ENCODE measurements at regions not wholly inside any gene's neighbourhood (a gene's known extent, or its start where the extent isn't known, plus 50 kb on each side); places are given as distances from the start of the nearest gene placed in this dataset.

- no peak overlapping the region for H3K27ac Mint-ChIP-seq
These were observed 144.7 kb upstream of the CREB1 start for GRCh38 chr2:207385076-207385475.

GRCh38 chr2:207385903-207386302, 143.9 kb upstream of the CREB1 start:
- H3K36me3 ChIP-seq (ENCODE audit: control insufficient read depth, insufficient read depth, low read length) = no peaks in the 10 kb centered on the region
- no peak overlapping the region for H3K27ac ChIP-seq (ENCODE audit: low read length)
- Mint-ChIP-seq H3K27ac (no peak overlapping the region), H3K4me3 (no peak overlapping the region), H3K27me3 (ENCODE audit: low read depth in 2 of 2) (peaks cover 0 to 9% of the 10 kb centered on the region in 2 donors), H3K36me3 (peaks cover 9% of the 10 kb centered on the region), H3K4me1 (no peaks in the 10 kb centered on the region), H3K9me3 (peaks cover 2 to 4% of the 10 kb centered on the region in 2 donors)
- H3K27me3 ChIP-seq (ENCODE audit: control insufficient read depth, insufficient read depth, low read length) = no peaks in the 10 kb centered on the region
- no peak for DNase-seq
- no peaks in the 10 kb centered on the region for H3K9me3 ChIP-seq (ENCODE audit: control insufficient read depth, insufficient read depth, low read length)
- intact Hi-C loops (cut with micrococcal nuclease) = no loop called here
- no peak for ATAC-seq
- WGBS (ENCODE audit: insufficient coverage) = 86% methylated on average over 1 of the region's 1 CpG
- H3K4me1 ChIP-seq (ENCODE audit: control insufficient read depth, insufficient read depth, low read length) = no peaks in the 10 kb centered on the region
- H3K4me3 ChIP-seq (ENCODE audit: low read length) = no peak overlapping the region
- no peak for TF ChIP-seq CTCF (IDR thresholded peaks at IDR 0.05)

More at GRCh38 chr2:207385076-207385475, 144.7 kb upstream of the CREB1 start:
- DNase-seq (no peak), ATAC-seq (no peak)
- no peaks in the 10 kb centered on the region for H3K4me1 Mint-ChIP-seq
- no peak overlapping the region for H3K4me3 Mint-ChIP-seq
- Histone ChIP-seq H3K9me3 (ENCODE audit: control insufficient read depth, insufficient read depth, low read length) (no peaks in the 10 kb centered on the region), H3K4me3 (ENCODE audit: low read length) (no peak overlapping the region), H3K36me3 (ENCODE audit: control insufficient read depth, insufficient read depth, low read length) (no peaks in the 10 kb centered on the region), H3K27me3 (ENCODE audit: control insufficient read depth, insufficient read depth, low read length) (no peaks in the 10 kb centered on the region), H3K4me1 (ENCODE audit: control insufficient read depth, insufficient read depth, low read length) (no peaks in the 10 kb centered on the region), H3K27ac (ENCODE audit: low read length) (no peak overlapping the region)
- peaks cover 0 to 9% of the 10 kb centered on the region in 2 donors for H3K27me3 Mint-ChIP-seq (ENCODE audit: low read depth in 2 of 2)
- WGBS (ENCODE audit: insufficient coverage) = no CpG with 5 or more reads among the region's 1 CpG
- no peak for TF ChIP-seq CTCF (IDR thresholded peaks at IDR 0.05)
- peaks cover 12% of the 10 kb centered on the region for H3K36me3 Mint-ChIP-seq
- H3K9me3 Mint-ChIP-seq = peaks cover 2 to 4% of the 10 kb centered on the region in 2 donors
- intact Hi-C loops (cut with micrococcal nuclease) = no loop called here

GRCh38 chr2:207387001-207387571, 142.7 kb upstream of the CREB1 start:
- 83% methylated on average over 3 of the region's 3 CpGs for WGBS (ENCODE audit: insufficient coverage)
- Histone ChIP-seq H3K27ac (ENCODE audit: low read length) (no peak overlapping the region), H3K9me3 (ENCODE audit: control insufficient read depth, insufficient read depth, low read length) (no peaks in the 10 kb centered on the region), H3K4me3 (ENCODE audit: low read length) (no peak overlapping the region), H3K36me3 (ENCODE audit: control insufficient read depth, insufficient read depth, low read length) (no peaks in the 10 kb centered on the region), H3K4me1 (ENCODE audit: control insufficient read depth, insufficient read depth, low read length) (no peaks in the 10 kb centered on the region), H3K27me3 (ENCODE audit: control insufficient read depth, insufficient read depth, low read length) (no peaks in the 10 kb centered on the region)
- ATAC-seq (no peak), DNase-seq (no peak)
- H3K27me3 Mint-ChIP-seq (ENCODE audit: low read depth in 2 of 2) = peaks cover 1 to 5% of the 10 kb centered on the region in 2 donors
- H3K27ac Mint-ChIP-seq = no peak overlapping the region
- H3K4me1 Mint-ChIP-seq = no peaks in the 10 kb centered on the region
- H3K4me3 Mint-ChIP-seq = no peak overlapping the region
- peaks cover 0 to 2% of the 10 kb centered on the region in 2 donors for H3K9me3 Mint-ChIP-seq
- intact Hi-C loops (cut with micrococcal nuclease) = no loop called here
- TF ChIP-seq CTCF (IDR thresholded peaks at IDR 0.05) = no peak
- peaks cover 1% of the 10 kb centered on the region for H3K36me3 Mint-ChIP-seq

Data from natural killer cell (primary cell).